Stimulated activated CD4-positive, alpha-beta T cell treated with anti-CD3 and anti-CD28 coated beads, Interleukin-15, amount 100 ng/mL, for 24 hours (primary cell): ENCODE measurements at regions not wholly inside any gene's neighbourhood (a gene's known extent, or its start where the extent isn't known, plus 50 kb on each side); places are given as distances from the start of the nearest gene placed in this dataset.

Experiments
- DNase-seq: peaks from one replicate; pipeline ENCODE4 v3.0.0-alpha.2; 2020

DNA sequence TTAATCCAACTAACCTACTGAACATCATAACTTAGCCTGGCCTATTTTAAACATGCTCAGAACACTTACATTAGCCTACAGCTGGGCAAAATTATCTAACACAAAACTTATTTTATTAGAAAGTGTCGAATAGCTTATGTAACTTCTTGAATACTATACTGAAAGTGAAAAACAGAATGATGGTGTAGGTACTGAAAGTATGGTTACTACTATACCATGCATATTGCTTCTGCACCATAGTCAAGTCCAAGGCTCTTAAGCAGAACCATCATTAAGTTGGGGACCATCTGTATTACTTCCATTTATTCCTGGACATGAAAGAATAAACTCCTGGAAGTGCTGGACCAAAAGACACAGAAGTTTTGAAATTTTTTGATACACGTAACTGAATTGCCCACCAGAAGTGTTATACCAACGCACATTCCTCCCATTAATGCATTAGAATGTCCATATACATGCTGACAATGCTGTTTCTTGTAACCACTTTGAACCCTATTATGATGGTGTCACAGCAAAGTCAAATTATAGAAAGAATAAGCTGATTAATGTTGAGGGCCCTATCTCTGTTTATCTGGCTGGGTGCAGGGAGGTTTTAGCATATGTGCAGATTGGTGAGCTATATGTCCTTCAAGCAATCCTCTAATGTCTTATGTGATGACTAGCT lies 375.7 kb downstream of the ACTL7B start:
- DNase-seq = no peak

DNA sequence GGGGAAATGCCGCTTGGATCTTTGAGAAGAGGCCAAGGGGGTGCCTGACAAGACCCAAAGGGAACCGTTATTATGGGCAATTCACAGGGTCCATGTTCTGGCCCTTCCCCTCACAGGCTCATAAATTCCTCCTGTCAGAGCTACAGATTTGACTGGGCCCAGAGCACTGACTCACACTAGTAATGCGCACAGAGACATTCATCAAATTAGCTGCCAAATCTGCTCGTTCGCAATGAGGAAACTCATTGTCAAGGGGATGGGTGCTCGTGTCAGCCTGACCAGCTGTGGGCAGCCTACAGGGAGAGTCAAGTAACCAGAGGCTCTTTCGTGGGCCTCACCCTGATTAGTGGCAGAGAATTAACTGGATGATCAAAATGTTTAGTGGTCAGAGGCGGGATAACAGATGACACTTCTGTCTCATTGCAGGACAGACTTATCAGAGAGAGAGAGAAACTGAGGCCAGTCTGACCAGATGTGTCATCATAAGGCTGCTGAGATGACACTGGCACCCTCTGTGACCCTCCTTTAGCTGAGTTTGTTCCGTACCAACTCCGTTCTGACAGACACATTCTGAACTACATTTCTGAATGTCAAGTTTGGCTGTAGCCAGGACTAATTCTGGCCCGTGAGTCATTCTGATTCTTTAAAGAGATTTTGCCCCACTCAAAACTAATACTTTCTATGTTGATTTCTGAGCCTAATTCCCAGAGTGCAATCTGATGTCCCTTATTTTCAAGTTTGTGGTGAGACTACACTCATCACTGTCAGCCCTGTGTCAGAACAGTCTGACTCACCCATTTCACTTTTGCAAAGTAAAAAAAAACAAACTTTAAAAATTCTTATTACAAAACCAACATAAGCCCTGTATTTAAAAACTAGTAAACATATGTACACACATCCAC lies 377.1 kb downstream of the ACTL7B start:
- DNase-seq = no peak

DNA sequence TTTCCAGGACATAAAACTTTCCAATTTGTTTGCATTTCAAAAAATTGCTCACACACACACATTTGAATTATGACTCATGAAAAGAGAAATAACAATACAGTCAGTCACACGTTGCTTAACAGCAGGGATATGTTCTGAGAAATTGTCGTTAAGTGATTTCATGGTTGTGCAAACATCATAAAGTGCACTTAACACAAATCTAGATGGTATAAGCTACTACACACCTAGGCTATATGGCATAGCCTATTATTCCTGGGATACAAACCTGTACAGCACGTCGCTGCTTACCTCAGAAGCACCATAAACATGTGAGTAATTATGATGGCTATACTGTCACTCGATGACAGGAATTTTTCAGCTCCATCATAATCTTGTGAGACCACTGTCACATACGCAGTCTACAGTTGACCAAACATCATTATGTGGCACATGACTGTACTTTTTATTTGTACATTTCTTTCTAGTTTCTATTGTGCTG lies 378.2 kb downstream of the ACTL7B start:
- DNase-seq = no peak

DNA sequence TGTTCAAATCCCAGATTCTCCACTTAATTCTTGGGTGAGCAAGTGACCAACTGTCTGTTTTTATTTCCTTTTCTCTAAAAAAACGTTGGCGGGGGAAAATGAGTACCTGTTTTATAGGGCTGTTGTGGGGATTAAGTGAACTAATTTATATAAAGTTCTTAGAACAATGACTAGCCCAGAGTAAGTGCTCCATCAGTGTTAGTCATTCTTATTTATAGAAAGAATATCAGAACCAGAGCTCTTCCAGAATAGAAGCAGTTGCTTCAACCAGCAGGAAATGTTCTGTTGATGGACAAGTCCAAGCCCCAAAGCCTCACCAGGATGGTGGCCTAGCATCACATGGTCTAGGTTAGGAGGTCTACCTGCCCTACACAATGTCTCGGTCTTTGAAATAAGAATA lies 379.2 kb downstream of the ACTL7B start:
- DNase-seq = no peak

GRCh38 chr9:108475813-108476212 lies 380.0 kb downstream of the ACTL7B start:
- no peak for DNase-seq

- no peak for DNase-seq
These were observed 381.4 kb downstream of the ACTL7B start for GRCh38 chr9:108474356-108474755.

DNA sequence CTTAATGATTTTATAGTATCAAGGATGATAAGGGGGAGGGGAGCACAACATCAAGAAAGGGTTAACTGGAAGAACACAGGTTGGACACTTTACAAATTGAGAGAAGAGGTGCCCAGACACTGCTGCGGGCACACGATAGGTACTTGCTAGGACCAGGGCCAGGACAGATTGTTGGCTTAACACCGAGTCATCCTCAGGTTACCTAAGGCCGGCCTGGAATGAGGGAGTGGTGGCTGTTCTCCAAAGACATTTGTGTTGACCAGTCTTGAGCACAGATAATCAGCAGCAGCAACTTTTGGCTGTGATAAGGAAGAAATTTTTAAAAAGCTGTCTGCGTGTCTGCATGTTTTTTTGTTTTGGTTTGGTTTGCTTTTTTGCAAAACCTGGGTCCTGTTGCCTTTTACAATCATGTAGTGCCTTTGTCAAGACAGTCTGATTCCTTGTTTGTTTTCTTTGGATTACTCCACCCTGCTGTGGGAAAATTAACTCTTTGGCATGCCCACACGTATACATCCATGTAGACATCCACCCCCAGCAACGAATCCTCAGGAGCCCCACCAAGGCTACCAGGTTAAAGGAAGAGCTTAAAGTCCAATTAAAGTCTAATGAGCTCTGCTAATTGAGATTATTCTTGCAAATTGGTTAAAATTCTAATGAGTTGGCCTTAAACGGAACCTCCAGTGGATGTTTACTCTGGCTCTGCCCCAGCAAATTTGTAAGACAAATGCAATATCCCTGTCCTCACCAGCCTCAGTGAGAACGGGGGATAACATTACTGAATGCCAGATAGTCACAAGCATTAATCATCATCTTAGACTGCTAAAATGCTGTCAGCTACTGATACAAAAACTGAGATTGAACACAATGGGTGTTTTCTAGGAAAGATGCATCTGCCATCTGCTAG lies 382.3 kb downstream of the ACTL7B start:
- DNase-seq = no peak

DNA sequence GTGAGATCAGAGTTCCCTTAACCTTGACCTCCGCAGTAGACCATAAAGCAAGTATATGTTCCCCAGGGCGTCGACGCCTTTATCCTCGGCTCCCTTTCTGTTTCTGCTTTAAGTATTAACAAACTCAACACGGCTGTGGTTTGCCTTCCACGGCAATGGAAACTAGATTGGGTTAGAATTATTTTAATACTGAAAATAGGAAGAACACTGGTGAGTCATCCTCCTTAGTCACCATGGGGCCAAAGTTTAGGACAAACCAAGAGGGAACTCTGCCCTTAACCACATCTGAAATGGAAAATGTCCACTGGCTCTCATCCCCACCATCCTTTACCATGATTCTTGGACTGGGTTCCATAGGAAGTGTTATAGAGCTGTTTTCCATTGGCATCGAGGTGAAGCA lies 386.1 kb downstream of the ACTL7B start:
- DNase-seq = no peak

- DNase-seq = peak; percentile 42
These were observed 387.4 kb downstream of the ACTL7B start for GRCh38 chr9:108468364-108468763.

DNA sequence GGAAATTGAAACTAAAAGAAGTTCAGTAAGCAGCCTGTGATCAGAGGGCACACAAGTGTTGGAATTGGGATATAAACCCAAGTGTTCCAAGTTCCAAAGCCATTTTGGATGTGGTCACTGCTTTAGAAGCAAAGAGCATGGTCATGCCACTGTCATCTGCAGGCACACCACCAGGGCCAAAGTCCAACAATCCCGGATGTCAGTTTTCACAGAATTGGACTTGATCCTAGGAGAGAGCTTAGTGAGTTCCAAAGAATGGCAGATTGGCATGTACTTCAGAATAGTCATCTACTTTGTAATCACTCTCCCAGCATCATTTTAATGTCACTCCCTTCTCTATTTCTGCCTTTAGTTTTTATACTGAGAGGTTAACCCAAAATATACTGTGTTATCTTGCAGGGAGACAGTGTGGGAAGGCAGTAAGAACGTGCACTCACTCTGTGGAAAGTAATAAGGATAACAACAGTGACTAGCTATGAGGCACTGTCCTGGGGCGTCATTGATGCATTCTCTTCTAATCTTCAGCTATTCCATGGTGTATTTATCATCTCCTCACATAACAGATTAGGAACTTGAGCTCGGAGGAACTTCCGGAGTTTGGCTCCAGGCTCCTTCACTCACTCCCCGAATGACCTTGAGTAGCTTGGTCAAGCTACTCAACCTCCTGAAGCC lies 388.0 kb downstream of the ACTL7B start:
- no peak for DNase-seq

GRCh38 chr9:108467161-108467560 lies 388.6 kb downstream of the ACTL7B start:
- no peak for DNase-seq

GRCh38 chr9:108466304-108466703 lies 389.5 kb downstream of the ACTL7B start:
- no peak for DNase-seq

DNA sequence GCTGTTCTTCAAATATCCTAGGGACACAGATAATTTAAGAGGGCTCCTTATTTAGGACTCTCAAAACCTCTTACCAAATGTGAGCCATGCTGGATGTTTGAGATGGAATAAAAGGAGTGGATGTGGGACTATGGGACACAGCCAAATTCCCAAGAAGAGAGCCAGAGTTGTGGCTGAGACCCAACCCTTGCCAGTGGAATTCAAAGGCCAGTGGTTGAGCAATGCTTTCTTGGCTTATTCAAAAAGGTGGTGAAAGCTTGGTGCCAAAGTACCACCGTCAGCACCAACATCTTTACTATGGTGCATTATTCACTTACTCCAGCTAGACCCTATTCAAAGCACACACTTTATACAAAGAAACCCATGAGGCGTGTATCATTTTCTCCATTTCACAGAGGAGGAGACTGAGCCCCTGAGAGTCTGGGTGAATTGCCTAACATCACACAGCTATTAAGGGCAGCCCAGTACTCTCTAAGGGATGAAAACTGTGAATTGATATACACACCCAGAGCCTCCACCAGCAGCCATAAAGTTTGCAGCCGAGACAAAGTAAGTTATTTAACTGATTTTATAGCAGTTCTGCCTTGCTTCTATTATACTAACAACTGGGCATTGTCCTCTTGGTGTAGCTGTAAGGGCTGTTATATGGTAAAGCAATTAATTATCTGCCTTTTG lies 391.7 kb downstream of the ACTL7B start:
- DNase-seq = no peak

DNA sequence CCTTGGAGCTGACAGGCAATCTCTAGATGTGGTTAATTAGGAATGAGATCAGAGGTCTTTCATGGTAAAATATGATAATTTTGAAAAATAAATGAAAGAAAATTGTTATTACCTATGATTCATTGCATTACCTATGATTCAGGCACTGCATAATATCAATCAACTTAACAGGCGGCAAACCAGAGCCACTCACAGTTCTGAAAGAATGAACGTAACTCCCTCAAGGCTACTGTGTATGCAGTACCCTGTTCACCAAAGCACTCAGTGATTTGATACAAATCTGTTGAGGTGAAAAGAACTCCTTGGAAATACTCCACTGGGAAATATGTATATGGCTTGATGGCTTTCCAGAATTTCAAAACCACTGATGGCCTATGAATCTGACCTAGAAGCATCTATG lies 398.9 kb downstream of the ACTL7B start:
- no peak for DNase-seq

- DNase-seq = no peak
These were observed 410.2 kb downstream of the ACTL7B start for GRCh38 chr9:108445431-108446071.

DNA sequence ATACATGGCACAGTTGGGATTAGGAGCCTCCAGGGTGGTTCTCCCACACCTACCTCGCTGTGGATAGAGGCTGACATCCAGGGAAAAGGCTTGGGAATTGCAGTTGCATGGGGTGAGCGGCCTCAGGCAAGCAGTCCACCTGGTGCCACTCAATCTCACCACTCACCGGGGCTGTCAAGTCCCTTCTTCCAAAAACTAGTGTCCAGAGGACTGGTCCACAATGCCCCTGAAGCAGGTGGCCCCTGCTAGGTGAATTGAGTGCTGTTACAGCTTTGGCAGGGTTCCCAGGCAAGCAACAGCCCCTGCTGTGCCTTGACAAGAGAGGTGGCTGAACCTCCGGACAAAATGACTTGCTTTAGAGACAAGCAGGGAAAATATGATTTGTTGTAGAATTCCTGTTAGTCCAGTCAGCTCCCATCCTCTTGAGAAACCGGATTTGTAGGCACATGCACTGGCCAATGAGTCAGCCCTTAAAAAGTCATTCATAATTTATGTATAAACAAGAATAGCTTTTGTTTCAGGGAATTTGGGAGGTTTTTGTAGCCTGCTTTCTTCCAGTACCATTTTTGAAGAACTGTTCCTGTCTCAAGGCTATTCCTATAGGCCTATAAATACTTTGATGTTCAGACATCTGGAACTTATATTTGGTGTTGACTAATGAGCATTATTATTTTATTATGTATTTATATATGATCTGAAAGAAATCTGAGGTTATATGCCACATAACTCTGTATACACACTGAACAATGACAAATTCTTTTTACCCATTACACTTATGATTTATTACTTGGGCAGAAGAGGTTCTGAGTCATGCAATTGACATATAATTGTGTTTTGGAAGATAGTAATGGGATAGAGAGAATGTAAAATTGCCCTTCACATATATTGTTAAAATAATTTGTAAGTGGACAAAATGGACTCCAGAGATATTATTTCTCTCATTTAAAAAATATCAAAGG lies 411.1 kb downstream of the ACTL7B start:
- DNase-seq = no peak

DNA sequence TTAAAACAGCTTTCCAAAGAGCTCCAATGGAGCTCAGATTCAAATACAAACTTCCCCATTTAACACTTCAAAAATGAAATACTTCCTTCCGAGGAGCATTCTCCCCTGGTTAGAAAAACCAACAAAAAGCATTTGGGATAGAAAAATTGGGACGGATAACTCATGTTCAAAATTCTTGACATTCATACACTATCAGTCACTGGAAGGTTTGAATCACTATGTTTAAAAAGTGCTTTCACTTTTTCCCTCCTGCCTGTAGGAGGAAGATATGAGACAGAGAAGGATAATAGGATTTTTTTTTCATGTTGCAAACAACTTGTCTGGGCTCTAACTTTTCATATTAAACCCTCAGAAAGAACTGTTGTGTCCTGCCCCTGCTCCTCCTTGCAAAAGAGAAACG lies 412.0 kb downstream of the ACTL7B start:
- no peak for DNase-seq

DNA sequence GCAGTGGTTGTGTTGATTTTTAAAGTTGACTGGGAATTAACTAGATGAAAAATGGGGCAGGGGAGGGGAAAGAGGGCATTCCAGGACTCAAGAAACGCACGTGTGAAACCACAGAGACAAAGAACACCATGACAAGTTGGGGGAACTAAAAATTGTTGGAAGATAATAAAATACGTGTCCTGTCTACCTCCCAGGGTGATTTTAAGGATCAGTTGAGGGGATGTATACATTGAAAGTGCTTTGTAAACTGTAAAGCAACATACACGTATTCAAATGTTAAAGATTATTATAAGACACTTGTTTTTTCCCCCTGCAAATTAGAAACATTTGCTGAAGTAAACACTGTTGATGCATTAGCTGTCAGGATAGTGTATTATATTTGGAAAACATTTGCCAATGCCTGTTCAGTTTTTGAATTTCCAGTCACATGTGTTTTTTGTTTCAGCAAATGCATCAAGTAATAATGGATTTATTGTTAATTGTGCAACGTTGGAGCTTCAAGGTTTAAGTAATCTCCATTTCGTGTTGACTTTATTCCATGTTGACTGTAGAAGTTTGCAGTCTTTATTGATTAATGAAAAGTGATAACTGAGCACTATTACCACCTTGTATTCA lies 412.7 kb downstream of the ACTL7B start:
- DNase-seq = no peak

DNA sequence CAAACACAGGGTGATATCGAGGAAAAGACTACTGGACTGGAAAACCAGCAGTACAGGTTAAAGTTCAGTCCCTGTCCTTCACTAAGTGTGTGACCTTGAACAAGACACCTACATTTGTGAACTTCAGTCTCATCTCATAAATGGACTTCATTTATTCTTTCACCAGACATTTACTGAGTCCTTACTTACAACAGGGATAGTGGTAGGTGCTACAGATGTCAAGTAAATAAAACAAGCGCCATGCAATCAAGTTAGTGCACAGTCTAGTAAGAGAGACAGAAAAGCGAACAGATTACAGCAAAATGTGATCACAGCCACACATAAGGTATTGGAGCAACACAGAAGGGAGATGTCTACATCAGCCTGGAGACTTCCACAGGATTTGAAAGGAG lies 413.2 kb downstream of the ACTL7B start:
- no peak for DNase-seq

- no peak for DNase-seq
These were observed 414.1 kb downstream of the ACTL7B start for GRCh38 chr9:108441726-108442125.
